Ovary (tissue), 7 donors: ENCODE measurements at regions not wholly inside any gene's neighbourhood (a gene's known extent, or its start where the extent isn't known, plus 50 kb on each side); places are given as distances from the start of the nearest gene placed in this dataset.

ENCODE experiments used
- DNase-seq, 5 donors: peaks; one replicate each; pipeline ENCODE4 v3.0.0-alpha.2; 2019 to 2020
- H3K27ac ChIP-seq, 2 donors: fragments of 200-600 bp; one replicate each; pipeline versions ENCODE4 v1.5.1 to v1.8.0; 2019 to 2022
- H3K27me3 ChIP-seq: fragments of 200-600 bp; one replicate; pipeline ENCODE4 v1.8.0; 2022
- H3K36me3 ChIP-seq: fragments of 200-600 bp; sonication (generic); one replicate; pipeline ENCODE4 v1.5.1; 2019
- H3K4me1 ChIP-seq: one replicate; pipeline ENCODE4 v1.8.1; 2013; ENCODE audit warnings: mild to moderate bottlenecking, moderate library complexity; ENCODE audit not compliant: insufficient read depth
- H3K4me3 ChIP-seq: fragments of 200-600 bp; sonication (generic); one replicate; pipeline ENCODE4 v1.5.1; 2017
- H3K9me3 ChIP-seq, 2 donors: fragments of 200-600 bp in 1 of 2; sonication (generic) in 1 of 2; one replicate each; pipeline versions ENCODE4 v1.5.1 to v1.8.1; 2013 to 2019; ENCODE audit warnings: mild to moderate bottlenecking in 1 of 2, moderate library complexity in 1 of 2
- EP300 ChIP-seq: sonication (generic); formaldehyde crosslinking; IDR thresholded peaks from one replicate; pipeline ENCODE4 v1.6.1; 2017; ENCODE audit warnings: antibody characterized with exemption
- POLR2A ChIP-seq: fragments of 450-650 bp; IDR thresholded peaks from one replicate; pipeline ENCODE4 v1.6.1; 2017; ENCODE audit warnings: antibody characterized with exemption, mild to moderate bottlenecking, moderate library complexity
- WGBS, 3 donors: extraction: QIAGEN DNeasy Blood & Tissue Kit in 1 of 3; methylation state at CpG; one replicate each; pipeline versions ENCODE4 v1.1.5 to v1.1.7; 2013 to 2017; 5-methylcytosine and 5-hydroxymethylcytosine counted together
- intact Hi-C, 4 donors: fragments of 100-400 bp; cut with DNase I; formaldehyde crosslinking; loops; one replicate each; pipeline versions ENCODE4 v1.11.0 to v1.15.1; 2022 to 2023
- TF ChIP-seq, protein P1 (sequence below), 3 donors: fragments of 450-650 bp in 2 of 3; fragments of 200-600 bp in 1 of 3; IDR thresholded peaks; one replicate each; pipeline versions ENCODE4 v1.5.1 to v1.8.0; 2016 to 2022; ENCODE audit warnings: antibody characterized with exemption in 3 of 3, mild to moderate bottlenecking in 1 of 3
- donor health status: DM: no; HTN: no; CAD: no; lungs with moderate emphysema.
- donor health status: DM: no; HTN: no; CAD: no.
- donor health status: Bipolar disorder and iron deficiency.
- donor health status: DM: no; HTN: no; CAD: no.
- donor health status: DM: yes; HTN: yes; CAD: no.

DNA sequence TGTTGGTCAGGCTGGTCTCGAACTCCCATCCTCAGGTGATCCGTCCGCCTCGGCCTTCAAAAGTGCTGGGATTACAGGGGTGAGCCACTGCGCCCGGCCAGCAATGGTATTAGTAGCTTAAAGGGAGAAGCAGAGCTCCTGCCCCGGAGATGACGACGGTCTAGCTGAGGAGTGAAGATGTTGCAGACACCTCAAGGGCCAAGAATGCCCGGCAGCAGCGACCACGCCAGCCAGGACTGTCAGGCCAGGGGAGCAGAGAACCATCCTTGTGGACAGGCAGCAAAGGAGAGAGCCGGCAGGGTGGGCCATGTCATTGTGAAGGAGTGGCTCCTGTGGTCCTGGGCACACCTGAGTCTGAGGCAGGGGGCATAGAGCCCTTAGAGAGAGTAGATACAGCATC is 210.1 kb upstream of the BCOR start:
- no peak for TF ChIP-seq POLR2A
- TF ChIP-seq, protein P1, sequence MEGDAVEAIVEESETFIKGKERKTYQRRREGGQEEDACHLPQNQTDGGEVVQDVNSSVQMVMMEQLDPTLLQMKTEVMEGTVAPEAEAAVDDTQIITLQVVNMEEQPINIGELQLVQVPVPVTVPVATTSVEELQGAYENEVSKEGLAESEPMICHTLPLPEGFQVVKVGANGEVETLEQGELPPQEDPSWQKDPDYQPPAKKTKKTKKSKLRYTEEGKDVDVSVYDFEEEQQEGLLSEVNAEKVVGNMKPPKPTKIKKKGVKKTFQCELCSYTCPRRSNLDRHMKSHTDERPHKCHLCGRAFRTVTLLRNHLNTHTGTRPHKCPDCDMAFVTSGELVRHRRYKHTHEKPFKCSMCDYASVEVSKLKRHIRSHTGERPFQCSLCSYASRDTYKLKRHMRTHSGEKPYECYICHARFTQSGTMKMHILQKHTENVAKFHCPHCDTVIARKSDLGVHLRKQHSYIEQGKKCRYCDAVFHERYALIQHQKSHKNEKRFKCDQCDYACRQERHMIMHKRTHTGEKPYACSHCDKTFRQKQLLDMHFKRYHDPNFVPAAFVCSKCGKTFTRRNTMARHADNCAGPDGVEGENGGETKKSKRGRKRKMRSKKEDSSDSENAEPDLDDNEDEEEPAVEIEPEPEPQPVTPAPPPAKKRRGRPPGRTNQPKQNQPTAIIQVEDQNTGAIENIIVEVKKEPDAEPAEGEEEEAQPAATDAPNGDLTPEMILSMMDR (IDR thresholded peaks at IDR 0.05) = no peak
- no peaks in the 10 kb centered on the region for H3K36me3 ChIP-seq
- DNase-seq = no peak
- peaks cover 1% of the 10 kb centered on the region for H3K4me1 ChIP-seq
- intact Hi-C loops = loop anchor here in 1 of 4 donors (10.0 kb wide), 1 partner anchor 57 kb away; no protein-coding TSS in a partner anchor
- no peaks in the 10 kb centered on the region for H3K9me3 ChIP-seq
- H3K27me3 ChIP-seq = no peaks in the 10 kb centered on the region
- 87 to 91% (median 88%) methylated on average over 13 of the region's 13 CpGs for WGBS, 3 donors
- no peak overlapping the region for H3K27ac ChIP-seq
- no peak overlapping the region for H3K4me3 ChIP-seq

DNA sequence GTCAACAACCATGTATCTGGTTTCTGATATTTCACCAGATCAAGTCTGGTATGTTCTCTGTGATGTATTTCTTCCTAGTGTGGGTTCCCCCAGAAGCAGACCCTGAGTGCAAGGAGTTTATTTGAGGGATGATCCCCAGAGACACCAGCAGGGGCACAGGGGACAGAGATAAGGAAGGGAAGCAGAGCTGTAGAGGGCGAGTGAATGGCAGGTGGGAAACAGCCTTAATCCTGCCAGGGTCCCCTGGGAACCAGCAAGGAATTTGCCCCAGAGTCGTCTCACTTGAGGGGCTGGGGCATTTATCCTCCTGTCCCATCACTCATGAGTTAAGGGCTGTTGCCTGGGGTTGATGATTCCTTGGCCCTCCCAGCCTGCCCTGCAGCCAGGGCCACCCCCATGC is 206.4 kb upstream of the BCOR start:
- DNase-seq = no peak
- WGBS, 3 donors = 43 to 69% (median 60%) methylated on average over 2 of the region's 2 CpGs

DNA sequence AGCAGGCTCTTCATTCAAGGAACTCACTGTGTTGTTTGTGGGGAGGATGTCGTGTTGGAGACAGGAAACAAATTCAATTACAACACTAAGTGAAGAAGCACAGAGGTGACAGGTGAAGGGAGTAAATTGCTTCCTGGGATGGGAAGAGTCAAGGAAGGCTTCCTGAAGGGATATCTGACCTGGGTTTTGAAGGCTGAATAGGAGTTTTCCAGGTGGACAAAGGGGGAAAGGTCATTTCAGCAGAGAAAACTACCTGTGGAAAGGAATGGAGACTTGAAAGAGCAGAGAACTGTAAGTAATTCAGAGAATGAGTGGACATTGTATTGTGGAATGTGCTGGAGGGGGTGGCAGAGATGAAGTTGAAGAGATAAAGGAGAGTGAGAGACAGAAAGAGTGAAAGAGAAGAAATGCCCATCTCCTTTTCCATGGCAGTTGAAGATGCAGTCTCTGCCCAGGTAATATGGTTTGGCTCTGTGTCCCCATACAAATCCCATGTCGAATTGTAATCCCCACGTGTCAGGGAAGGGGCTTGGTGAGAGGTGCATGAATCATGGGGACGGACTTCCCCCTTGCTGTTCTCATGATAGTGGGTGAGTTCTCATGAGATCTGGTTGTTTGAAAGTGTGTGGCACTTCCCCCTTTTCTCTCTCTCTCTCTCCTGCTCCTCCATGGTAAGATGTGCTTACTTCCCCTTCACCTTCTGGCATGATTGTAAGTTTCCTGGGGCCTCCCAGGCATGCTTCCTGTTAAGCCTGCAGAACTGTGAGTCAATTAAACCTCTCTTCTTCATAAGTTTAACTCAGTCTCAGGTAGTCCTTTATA is 205.7 kb upstream of the BCOR start:
- no peak overlapping the region for H3K4me3 ChIP-seq
- H3K4me1 ChIP-seq = no peaks in the 10 kb centered on the region
- H3K27me3 ChIP-seq = no peaks in the 10 kb centered on the region
- no peaks in the 10 kb centered on the region for H3K9me3 ChIP-seq
- no peaks in the 10 kb centered on the region for H3K36me3 ChIP-seq
- no peak for DNase-seq
- H3K27ac ChIP-seq = no peak overlapping the region
- intact Hi-C loops = loop anchor here in 1 of 4 donors (10.0 kb wide), 1 partner anchor 61 kb away; no protein-coding TSS in a partner anchor
- TF ChIP-seq EP300 = no peak
- TF ChIP-seq, protein P1 (IDR thresholded peaks at IDR 0.05) = no peak
- WGBS, 3 donors = 64 to 76% (median 74%) methylated on average over 4 of the region's 4 CpGs

More for the DNA sequence above, 206.4 kb upstream of the BCOR start:
- Histone ChIP-seq H3K4me3 (no peak overlapping the region), H3K9me3 (no peaks in the 10 kb centered on the region), H3K4me1 (no peaks in the 10 kb centered on the region), H3K36me3 (no peaks in the 10 kb centered on the region), H3K27me3 (no peaks in the 10 kb centered on the region), H3K27ac (no peak overlapping the region)
- intact Hi-C loops = loop anchor here in 1 of 4 donors (10.0 kb wide), 1 partner anchor 61 kb away; no protein-coding TSS in a partner anchor
- TF ChIP-seq, protein P1 (IDR thresholded peaks at IDR 0.05) = no peak
- TF ChIP-seq POLR2A = no peak
- no peak for TF ChIP-seq EP300

DNA sequence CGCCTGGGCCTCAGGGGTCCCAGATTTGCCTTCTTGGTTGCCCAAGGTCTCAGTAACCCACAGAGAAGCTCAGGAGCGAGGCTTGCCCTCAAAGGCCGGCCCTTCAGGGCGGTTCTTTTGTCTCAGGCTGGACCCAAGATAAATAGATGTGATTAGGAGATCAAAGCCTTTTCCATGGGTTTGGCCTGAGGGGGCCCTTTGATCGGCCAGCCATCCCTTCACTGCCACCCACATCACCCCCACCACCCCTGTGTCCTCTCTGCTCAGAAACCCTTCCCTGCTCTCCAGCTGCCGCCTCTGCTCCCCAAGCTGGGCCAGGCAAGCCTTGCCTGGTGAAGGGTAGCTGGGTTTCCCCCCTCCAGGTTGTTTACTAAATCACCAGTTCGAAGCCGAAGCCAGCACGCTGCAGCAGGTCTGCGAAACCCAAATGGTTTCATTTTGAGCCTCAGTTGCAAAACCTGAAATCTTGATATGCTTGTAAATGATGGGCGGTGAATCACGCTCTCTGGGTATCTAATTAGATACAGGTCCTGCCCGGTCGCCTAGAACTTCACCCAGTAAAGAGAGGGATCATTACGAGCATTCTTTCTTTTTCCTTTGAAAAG is 202.6 kb upstream of the BCOR start:
- Histone ChIP-seq H3K27ac (no peak overlapping the region), H3K27me3 (no peaks in the 10 kb centered on the region), H3K4me3 (no peak overlapping the region), H3K9me3 (no peaks in the 10 kb centered on the region), H3K4me1 (no peaks in the 10 kb centered on the region), H3K36me3 (no peaks in the 10 kb centered on the region)
- 81 to 85% (median 84%) methylated on average over 15 of the region's 15 CpGs for WGBS, 3 donors
- DNase-seq = no peak
- TF ChIP-seq, protein P1 (IDR thresholded peaks at IDR 0.05) = no peak
- TF ChIP-seq EP300 (no peak), POLR2A (no peak)
- intact Hi-C loops = loop anchor here in 1 of 4 donors (10.0 kb wide), 1 partner anchor 64 kb away; no protein-coding TSS in a partner anchor
